SK-N-SH (cell line): ENCODE measurements at regions not wholly inside any gene's neighbourhood (a gene's known extent, or its start where the extent isn't known, plus 50 kb on each side); places are given as distances from the start of the nearest gene placed in this dataset.

Experiments used
- CTCF ChIA-PET: fragments of 300-600, 350-600 bp; formaldehyde crosslinking; extraction: SDS; loops from one replicate; lab custom pipeline; 2021; lab: Yijun Ruan, JAX
- POLR2A ChIA-PET: fragments of 350-600 bp; sonication (Branson Sonifier 250); formaldehyde crosslinking; extraction: SDS; loops from one replicate; lab custom pipeline; 2020; ENCODE audit warnings: antibody characterized with exemption, inconsistent platforms; lab: Yijun Ruan, JAX
- DNase-seq: peaks from one replicate; pipeline ENCODE4 v3.0.0; 2012
- H2AFZ ChIP-seq: fragments of 200-600 bp; sonication (generic); 2 replicates; pipeline ENCODE4 v1.8.1; 2016; ENCODE audit warnings: antibody characterized with exemption, mild to moderate bottlenecking, low read depth
- H3F3A ChIP-seq: fragments of 200-600 bp; sonication (generic); replicated peaks from 2 replicates; pipeline ENCODE3; 2016; ENCODE audit warnings: antibody characterized with exemption, mild to moderate bottlenecking; ENCODE audit not compliant: insufficient read depth
- H3K27ac ChIP-seq, 2 experiments: fragments of 200-500 bp in 1 of 2; fragments of 200-600 bp in 1 of 2; sonication (Bioruptor generic) in 1 of 2; sonication (generic), shearing (Covaris generic) in 1 of 2; 2 replicates each; pipeline versions ENCODE4 v1.5.1 to v1.6.1; 2014 to 2016; ENCODE audit warnings: low read depth in 2 of 2, inconsistent platforms in 1 of 2, low read length in 1 of 2, mild to moderate bottlenecking in 1 of 2, mixed read lengths in 1 of 2
- H3K27me3 ChIP-seq: fragments of 200-600 bp; sonication (generic), shearing (Covaris generic); 2 replicates; pipeline ENCODE4 v1.6.1; 2016; ENCODE audit warnings: mixed run types; ENCODE audit not compliant: insufficient read depth
- H3K36me3 ChIP-seq, 2 experiments: fragments of 200-500 bp in 1 of 2; fragments of 200-600 bp in 1 of 2; sonication (Bioruptor generic) in 1 of 2; sonication (generic) in 1 of 2; replicated peaks in 1 of 2; 2 replicates each; pipeline versions ENCODE3 to v1.5.1; 2014 to 2016; ENCODE audit warnings: low read length in 1 of 2, mild to moderate bottlenecking in 1 of 2; ENCODE audit not compliant: insufficient read depth in 2 of 2, control insufficient read depth in 1 of 2
- H3K4me1 ChIP-seq, 2 experiments: fragments of 200-500 bp in 1 of 2; fragments of 200-600 bp in 1 of 2; sonication (Bioruptor generic) in 1 of 2; sonication (generic), shearing (Covaris generic) in 1 of 2; 2 replicates each; pipeline versions ENCODE4 v1.5.1 to v1.6.1; 2014 to 2016; ENCODE audit warnings: low read depth in 1 of 2, low read length in 1 of 2, mixed run types in 1 of 2; ENCODE audit not compliant: insufficient read depth in 2 of 2, control insufficient read depth in 1 of 2
- H3K4me2 ChIP-seq: fragments of 200-600 bp; sonication (generic), shearing (Covaris generic); 2 replicates; pipeline ENCODE4 v1.6.1; 2017; ENCODE audit warnings: mixed run types
- H3K4me3 ChIP-seq, 2 experiments: fragments of 200-500 bp in 1 of 2; fragments of 200-600 bp in 1 of 2; sonication (Bioruptor generic) in 1 of 2; sonication (generic), shearing (Covaris generic) in 1 of 2; 2 replicates each; pipeline versions ENCODE4 v1.5.1 to v1.8.1; 2014 to 2016; ENCODE audit warnings: low read depth in 2 of 2, inconsistent platforms in 1 of 2, low read length in 1 of 2, mild to moderate bottlenecking in 1 of 2, mixed read lengths in 1 of 2, moderate library complexity in 1 of 2
- H3K79me2 ChIP-seq: fragments of 200-600 bp; sonication (generic); 2 replicates; pipeline ENCODE4 v1.8.1; 2017; ENCODE audit warnings: mild to moderate bottlenecking; ENCODE audit not compliant: insufficient read depth
- H3K9ac ChIP-seq: fragments of 200-600 bp; sonication (generic); 2 replicates; pipeline ENCODE4 v1.6.1; 2017; ENCODE audit warnings: mixed run types
- H3K9me2 ChIP-seq: fragments of 200-600 bp; sonication (generic); 2 replicates; pipeline ENCODE4 v1.6.1; 2017; ENCODE audit warnings: mixed run types
- H3K9me3 ChIP-seq: fragments of 200-600 bp; sonication (generic); 2 replicates; pipeline ENCODE4 v1.6.1; 2017; ENCODE audit warnings: mixed run types, mild to moderate bottlenecking, moderate library complexity
- H4K20me1 ChIP-seq: fragments of 200-600 bp; sonication (generic); 2 replicates; pipeline ENCODE4 v1.6.1; 2017; ENCODE audit warnings: mild to moderate bottlenecking, mixed run types; ENCODE audit not compliant: insufficient read depth
- CHD2 ChIP-seq: fragments of 150-350 bp; IDR thresholded peaks from 2 replicates; pipeline ENCODE4 v1.6.1; 2018; ENCODE audit warnings: low read length; ENCODE audit not compliant: partially characterized antibody
- CTCF ChIP-seq: fragments of 200-600 bp; sonication (generic); IDR thresholded peaks from 2 replicates; pipeline ENCODE4 v1.6.1; 2017; ENCODE audit warnings: antibody characterized with exemption, mild to moderate bottlenecking, moderate library complexity
- EZH2phosphoT487 ChIP-seq: fragments of 200-600 bp; sonication (generic); IDR thresholded peaks from 2 replicates; pipeline ENCODE4 v1.6.1; 2017; ENCODE audit warnings: low read depth, mixed run types, mild to moderate bottlenecking, antibody characterized with exemption, moderate library complexity, borderline replicate concordance
- FOSL2 ChIP-seq: IDR thresholded peaks from 2 replicates; pipeline ENCODE4 v1.4.0; 2012; ENCODE audit warnings: low read depth, mild to moderate bottlenecking, moderate library complexity, borderline replicate concordance
- FOXJ3 ChIP-seq: sonication (generic); formaldehyde crosslinking; IDR thresholded peaks from 2 replicates; pipeline ENCODE4 v1.5.1; 2020; ENCODE audit warnings: mild to moderate bottlenecking, missing genetic modification reagents
- IRF3 ChIP-seq: fragments of 150-350 bp; IDR thresholded peaks from 2 replicates; pipeline ENCODE4 v1.6.1; 2016; ENCODE audit warnings: mild to moderate bottlenecking, low read depth, low read length
- JUND ChIP-seq: IDR thresholded peaks from 2 replicates; pipeline ENCODE4 v1.4.0; 2012
- NFIC ChIP-seq: IDR thresholded peaks from 2 replicates; pipeline ENCODE4 v1.4.0; 2012; ENCODE audit warnings: borderline replicate concordance
- PBX3 ChIP-seq: IDR thresholded peaks from 2 replicates; pipeline ENCODE4; 2012
- RAD21 ChIP-seq: IDR thresholded peaks from 2 replicates; pipeline ENCODE4 v1.6.1; 2012; ENCODE audit warnings: mild to moderate bottlenecking, low read length
- RCOR1 ChIP-seq: fragments of 150-350 bp; IDR thresholded peaks from 2 replicates; pipeline ENCODE4 v1.6.1; 2017; ENCODE audit warnings: antibody characterized with exemption, low read length
- SMC3 ChIP-seq: IDR thresholded peaks from 2 replicates; pipeline ENCODE4 v1.6.1; 2012; ENCODE audit warnings: low read depth, low read length, improper control_type of control experiment
- TAF1 ChIP-seq: IDR thresholded peaks from 2 replicates; pipeline ENCODE4 v1.6.1; 2012; ENCODE audit warnings: low read depth, mild to moderate bottlenecking, low read length, moderate library complexity, borderline replicate concordance
- TCF12 ChIP-seq: IDR thresholded peaks from 2 replicates; pipeline ENCODE4 v1.4.0; 2012
- TEAD4 ChIP-seq: IDR thresholded peaks from 2 replicates; pipeline ENCODE4 v1.4.0; 2012; ENCODE audit warnings: mild to moderate bottlenecking, borderline replicate concordance; ENCODE audit not compliant: insufficient read depth
- USF1 ChIP-seq: IDR thresholded peaks from 2 replicates; pipeline ENCODE4 v1.4.0; 2012; ENCODE audit warnings: low read depth, borderline replicate concordance
- ZBTB33 ChIP-seq: IDR thresholded peaks from 2 replicates; pipeline ENCODE4 v1.4.0; 2012; ENCODE audit warnings: low read depth, borderline replicate concordance
- WGBS: methylation state at CpG from one replicate; pipeline ENCODE4 v1.1.6; 2017; ENCODE audit warnings: low lambda C conversion rate; 5-methylcytosine and 5-hydroxymethylcytosine counted together

- TF ChIP-seq ZBTB33 = no peak
- TF ChIP-seq EZH2phosphoT487 = no peak
- TF ChIP-seq USF1 = no peak
These were observed 1049.8 kb upstream of the POU3F4 start (continued) for GRCh38 chrX:82458207-82458754.

GRCh38 chrX:82466994-82467393 lies 1041.1 kb upstream of the POU3F4 start:
- H3K4me1 ChIP-seq = no peaks in the 10 kb centered on the region
- H4K20me1 ChIP-seq = no peaks in the 10 kb centered on the region
- H2AFZ ChIP-seq = no peak overlapping the region
- H3F3A ChIP-seq = no peaks in the 10 kb centered on the region
- H3K9me2 ChIP-seq = no peaks in the 10 kb centered on the region
- no peaks in the 10 kb centered on the region for H3K79me2 ChIP-seq
- 3% methylated on average over 2 of the region's 2 CpGs for WGBS
- no peak overlapping the region for H3K4me2 ChIP-seq
- no peak for DNase-seq
- no peak overlapping the region for H3K27ac ChIP-seq
- H3K27me3 ChIP-seq = no peaks in the 10 kb centered on the region
- POLR2A ChIA-PET = no interaction called here
- CTCF ChIA-PET = no interaction called here
- TF ChIP-seq PBX3 (no peak), RCOR1 (no peak), TAF1 (no peak), NFIC (no peak), CTCF (no peak), RAD21 (no peak), FOXJ3 (CRISPR knock-in tag) (no peak), JUND (no peak), FOSL2 (no peak), ZBTB33 (no peak), SMC3 (no peak), IRF3 (no peak), TEAD4 (no peak), CHD2 (no peak), TCF12 (no peak)
- no peak overlapping the region for H3K4me3 ChIP-seq
- H3K36me3 ChIP-seq = no peaks in the 10 kb centered on the region
- H3K9me3 ChIP-seq = no peaks in the 10 kb centered on the region
- no peak overlapping the region for H3K9ac ChIP-seq
